ENCODE measurements at regions not wholly inside any gene's neighbourhood (a gene's known extent, or its start where the extent isn't known, plus 50 kb on each side); places are given as distances from the start of the nearest gene placed in this dataset.

GRCh38 chr1:234875953-234876855, 252.4 kb downstream of the TOMM20 start:
- TF ChIP-seq TAF1 (IDR thresholded peaks at IDR 0.05; ENCODE audit: borderline replicate concordance, low read depth, low read length) (no peak), POLR2A (IDR thresholded peaks at IDR 0.05; ENCODE audit: low read depth, low read length) (no peak), POLR2AphosphoS5 (IDR thresholded peaks at IDR 0.05; ENCODE audit: low read depth, low read length) (no peak)
